ENCODE measurements at regions not wholly inside any gene's neighbourhood (a gene's known extent, or its start where the extent isn't known, plus 50 kb on each side); places are given as distances from the start of the nearest gene placed in this dataset.

DNA sequence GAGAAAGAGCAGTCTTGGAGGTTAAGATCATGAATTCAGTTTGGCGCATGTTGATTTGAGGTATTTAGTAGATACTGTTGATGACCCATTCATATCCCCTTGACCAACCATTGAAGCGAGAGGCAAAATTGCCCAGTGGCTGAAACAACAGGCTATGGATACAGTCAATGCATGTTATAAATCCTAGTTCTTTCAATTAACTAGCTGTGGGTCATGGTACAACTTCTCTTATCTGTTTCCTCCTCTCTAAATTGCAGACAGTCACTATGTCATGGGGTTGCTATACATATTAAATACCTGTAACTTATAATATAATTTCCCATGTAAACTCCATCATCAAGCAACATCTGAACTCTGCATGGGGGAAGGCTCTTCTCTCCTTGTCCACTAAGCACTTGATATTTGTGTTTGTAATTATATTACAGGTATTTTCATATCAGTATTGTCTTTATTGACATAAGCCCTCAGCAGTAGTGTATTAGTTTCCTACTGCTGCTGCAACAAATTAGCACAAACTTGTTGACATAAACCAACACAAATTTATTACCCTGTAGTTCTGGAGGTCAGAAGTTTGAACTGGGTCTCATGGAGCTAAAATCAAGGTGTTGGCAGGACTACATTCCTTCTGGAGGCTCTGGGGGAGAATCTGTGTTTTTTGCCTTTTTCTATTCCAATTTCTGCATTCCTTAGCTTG is 61.7 kb upstream of the ACTR3 start:
- no peaks in the 10 kb centered on the region for H3K27me3 ChIP-seq (ENCODE audit: control insufficient read depth in 2 of 2, insufficient read depth in 2 of 2, low read length in 2 of 2)
- ATAC-seq (no peak), DNase-seq (ENCODE audit: extremely low read depth in 1 of 4, low spot score in 3 of 4) (no peak), FAIRE-seq (no peak)
- H3K4me2 ChIP-seq (ENCODE audit: insufficient read depth, low read length) = no peak overlapping the region
- intact Hi-C loops (cut with micrococcal nuclease) = no loop called here
- H3K9ac ChIP-seq (ENCODE audit: insufficient read depth in 1 of 2, low read depth in 2 of 2, low read length in 2 of 2) = no peak overlapping the region
- in situ Hi-C loops (cut with MboI) = no loop called here
- H3K4me3 ChIP-seq = no peak overlapping the region
- H3K79me2 ChIP-seq (ENCODE audit: control insufficient read depth, insufficient read depth, low read length) = no peaks in the 10 kb centered on the region
- no peak overlapping the region for H2AFZ ChIP-seq (ENCODE audit: low read depth, low read length)
- no peaks in the 10 kb centered on the region for H4K20me1 ChIP-seq (replicated peaks; ENCODE audit: control insufficient read depth, insufficient read depth, low read length)
- no TSS peak for BruUV-seq (replicated peaks)
- H3K4me1 ChIP-seq (replicated peaks in 1 of 2; ENCODE audit: control insufficient read depth in 2 of 2, insufficient read depth in 2 of 2, low read length in 2 of 2) = peaks cover 0 to 7% of the 10 kb centered on the region in 2 experiments; a peak in 1 of 5 replicates
- H3K36me3 ChIP-seq (ENCODE audit: control insufficient read depth, insufficient read depth, low read length) = no peaks in the 10 kb centered on the region
- ChIA-PET POLR2A (no interaction called here), CTCF (ENCODE audit: low intra/inter-chr PET ratio) (no interaction called here)
- no peaks in the 10 kb centered on the region for H3K9me1 ChIP-seq (ENCODE audit: control insufficient read depth, insufficient read depth, low read length)
- no peak overlapping the region for H3K27ac ChIP-seq (ENCODE audit: extremely low read depth, low read depth, low read length)
- 45% methylated on average over 2 of the region's 2 CpGs for WGBS (ENCODE audit: insufficient coverage, low coverage, missing lambda C conversion rate)
- H3K9me3 ChIP-seq (replicated peaks; ENCODE audit: control insufficient read depth, insufficient read depth, low read depth, low read length) = no peaks in the 10 kb centered on the region
- 0 out of 4 replicates have a peak, but pooled peaks of 1 of the 2 experiments have one; percentile 24 for TF ChIP-seq FOXA3 (CRISPR knock-in tag; conservative IDR thresholded peaks at IDR 0.05 in 1 of 2, IDR thresholded peaks at IDR 0.05 in 1 of 2)
- TF ChIP-seq, protein P1, sequence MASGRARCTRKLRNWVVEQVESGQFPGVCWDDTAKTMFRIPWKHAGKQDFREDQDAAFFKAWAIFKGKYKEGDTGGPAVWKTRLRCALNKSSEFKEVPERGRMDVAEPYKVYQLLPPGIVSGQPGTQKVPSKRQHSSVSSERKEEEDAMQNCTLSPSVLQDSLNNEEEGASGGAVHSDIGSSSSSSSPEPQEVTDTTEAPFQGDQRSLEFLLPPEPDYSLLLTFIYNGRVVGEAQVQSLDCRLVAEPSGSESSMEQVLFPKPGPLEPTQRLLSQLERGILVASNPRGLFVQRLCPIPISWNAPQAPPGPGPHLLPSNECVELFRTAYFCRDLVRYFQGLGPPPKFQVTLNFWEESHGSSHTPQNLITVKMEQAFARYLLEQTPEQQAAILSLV (tag; IDR thresholded peaks at IDR 0.05) = no peak

DNA sequence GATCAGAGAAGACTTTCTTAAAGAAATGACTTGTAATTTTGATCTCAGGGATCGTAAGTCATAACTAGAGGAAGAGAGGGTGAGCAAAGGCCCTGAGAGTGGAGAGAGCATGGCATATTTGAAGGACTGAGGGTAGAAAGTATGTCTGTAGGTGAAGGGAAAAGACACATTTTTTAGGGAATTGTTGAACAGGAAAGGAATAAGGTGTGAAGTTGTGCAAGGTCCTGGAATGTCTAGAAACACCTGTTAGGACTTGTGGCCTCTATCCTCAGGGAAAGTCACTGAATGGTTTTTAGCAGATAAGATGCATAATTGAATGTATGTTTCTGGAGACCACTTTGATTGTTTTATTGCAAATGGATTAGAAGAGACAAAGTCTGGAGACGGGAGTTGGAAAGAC is 62.5 kb upstream of the ACTR3 start:
- ChIA-PET CTCF (ENCODE audit: low intra/inter-chr PET ratio) (no interaction called here), POLR2A (no interaction called here)
- Histone ChIP-seq H3K79me2 (ENCODE audit: control insufficient read depth, insufficient read depth, low read length) (no peaks in the 10 kb centered on the region), H3K4me2 (ENCODE audit: insufficient read depth, low read length) (no peak overlapping the region), H3K4me3 (no peak overlapping the region), H3K4me1 (replicated peaks in 1 of 2; ENCODE audit: control insufficient read depth in 2 of 2, insufficient read depth in 2 of 2, low read length in 2 of 2) (peaks cover 0 to 10% of the 10 kb centered on the region in 2 experiments; a peak in 3 of 5 replicates), H3K36me3 (ENCODE audit: control insufficient read depth, insufficient read depth, low read length) (no peaks in the 10 kb centered on the region), H3K9me3 (replicated peaks; ENCODE audit: control insufficient read depth, insufficient read depth, low read depth, low read length) (no peaks in the 10 kb centered on the region), H3K27ac (ENCODE audit: extremely low read depth, low read depth, low read length) (no peak overlapping the region), H2AFZ (ENCODE audit: low read depth, low read length) (no peak overlapping the region), H3K9me1 (ENCODE audit: control insufficient read depth, insufficient read depth, low read length) (no peaks in the 10 kb centered on the region), H3K27me3 (ENCODE audit: control insufficient read depth in 2 of 2, insufficient read depth in 2 of 2, low read length in 2 of 2) (no peaks in the 10 kb centered on the region), H4K20me1 (replicated peaks; ENCODE audit: control insufficient read depth, insufficient read depth, low read length) (no peaks in the 10 kb centered on the region), H3K9ac (ENCODE audit: insufficient read depth in 1 of 2, low read depth in 2 of 2, low read length in 2 of 2) (no peak overlapping the region)
- ATAC-seq = no peak
- 26% methylated on average over 2 of the region's 2 CpGs for WGBS (ENCODE audit: insufficient coverage, low coverage, missing lambda C conversion rate)
- DNase-seq (ENCODE audit: extremely low read depth in 1 of 4, low spot score in 3 of 4) = no peak
- FAIRE-seq = no peak
- no TSS peak for BruUV-seq (replicated peaks)
- intact Hi-C loops (cut with micrococcal nuclease) = no loop called here
- in situ Hi-C loops (cut with MboI) = no loop called here
- TF ChIP-seq CREM (IDR thresholded peaks at IDR 0.05; ENCODE audit: low read depth) = no peak
- TF ChIP-seq, protein P2, sequence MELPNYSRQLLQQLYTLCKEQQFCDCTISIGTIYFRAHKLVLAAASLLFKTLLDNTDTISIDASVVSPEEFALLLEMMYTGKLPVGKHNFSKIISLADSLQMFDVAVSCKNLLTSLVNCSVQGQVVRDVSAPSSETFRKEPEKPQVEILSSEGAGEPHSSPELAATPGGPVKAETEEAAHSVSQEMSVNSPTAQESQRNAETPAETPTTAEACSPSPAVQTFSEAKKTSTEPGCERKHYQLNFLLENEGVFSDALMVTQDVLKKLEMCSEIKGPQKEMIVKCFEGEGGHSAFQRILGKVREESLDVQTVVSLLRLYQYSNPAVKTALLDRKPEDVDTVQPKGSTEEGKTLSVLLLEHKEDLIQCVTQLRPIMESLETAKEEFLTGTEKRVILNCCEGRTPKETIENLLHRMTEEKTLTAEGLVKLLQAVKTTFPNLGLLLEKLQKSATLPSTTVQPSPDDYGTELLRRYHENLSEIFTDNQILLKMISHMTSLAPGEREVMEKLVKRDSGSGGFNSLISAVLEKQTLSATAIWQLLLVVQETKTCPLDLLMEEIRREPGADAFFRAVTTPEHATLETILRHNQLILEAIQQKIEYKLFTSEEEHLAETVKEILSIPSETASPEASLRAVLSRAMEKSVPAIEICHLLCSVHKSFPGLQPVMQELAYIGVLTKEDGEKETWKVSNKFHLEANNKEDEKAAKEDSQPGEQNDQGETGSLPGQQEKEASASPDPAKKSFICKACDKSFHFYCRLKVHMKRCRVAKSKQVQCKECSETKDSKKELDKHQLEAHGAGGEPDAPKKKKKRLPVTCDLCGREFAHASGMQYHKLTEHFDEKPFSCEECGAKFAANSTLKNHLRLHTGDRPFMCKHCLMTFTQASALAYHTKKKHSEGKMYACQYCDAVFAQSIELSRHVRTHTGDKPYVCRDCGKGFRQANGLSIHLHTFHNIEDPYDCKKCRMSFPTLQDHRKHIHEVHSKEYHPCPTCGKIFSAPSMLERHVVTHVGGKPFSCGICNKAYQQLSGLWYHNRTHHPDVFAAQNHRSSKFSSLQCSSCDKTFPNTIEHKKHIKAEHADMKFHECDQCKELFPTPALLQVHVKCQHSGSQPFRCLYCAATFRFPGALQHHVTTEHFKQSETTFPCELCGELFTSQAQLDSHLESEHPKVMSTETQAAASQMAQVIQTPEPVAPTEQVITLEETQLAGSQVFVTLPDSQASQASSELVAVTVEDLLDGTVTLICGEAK (IDR thresholded peaks at IDR 0.05) = no peak
- TF ChIP-seq, protein P2 (CRISPR knock-in tag; IDR thresholded peaks at IDR 0.05) = no peak
